ENCODE measurements at regions not wholly inside any gene's neighbourhood (a gene's known extent, or its start where the extent isn't known, plus 50 kb on each side); places are given as distances from the start of the nearest gene placed in this dataset.

DNA sequence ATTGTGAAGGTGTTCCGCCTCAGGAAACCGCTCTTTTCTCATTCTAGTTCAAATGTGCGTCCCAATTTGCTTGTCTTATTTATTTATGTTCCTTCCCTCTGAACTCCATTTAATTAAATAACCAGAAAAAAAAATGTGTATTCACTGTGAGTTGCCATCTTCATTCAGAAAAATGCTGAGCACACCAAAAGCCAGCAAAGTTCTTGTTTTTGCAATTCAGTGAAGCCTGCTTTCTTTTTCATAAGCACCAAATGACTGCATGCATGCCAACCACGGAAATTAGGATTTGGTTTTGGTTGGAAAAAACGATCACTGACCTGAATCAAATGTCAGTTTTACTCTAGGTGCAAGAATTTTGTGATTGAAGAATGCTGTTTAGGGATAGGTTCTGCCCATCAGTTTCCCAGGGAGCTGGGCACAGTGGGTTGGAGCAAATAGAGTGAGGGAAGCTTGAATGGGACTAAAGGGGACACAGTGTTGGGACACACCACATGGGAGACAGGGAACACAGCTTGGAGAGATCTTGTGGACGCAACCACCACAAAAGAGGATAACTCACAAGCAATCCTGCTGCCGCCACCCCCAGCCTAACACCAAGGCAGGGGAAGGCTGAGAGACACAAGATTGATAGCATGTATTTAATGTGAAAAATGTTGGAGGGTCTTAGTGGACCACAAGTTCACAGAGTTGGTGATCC, 183.4 kb upstream of the GALNT2 start:
- Mint-ChIP-seq H3K36me3 (no peaks in the 10 kb centered on the region), H3K27ac (no peak overlapping the region), H3K9me3 (no peaks in the 10 kb centered on the region), H3K27me3 (peaks cover 8% of the 10 kb centered on the region), H3K4me3 (no peak overlapping the region), H3K4me1 (no peaks in the 10 kb centered on the region)
- DNase-seq (ENCODE audit: low spot score in 2 of 2) (peak in 1 of 2 donors; percentile 6), ATAC-seq (ENCODE audit: low read depth) (no peak)

GRCh38 chr1:229884765-229885164, 182.3 kb upstream of the GALNT2 start:
- no peaks in the 10 kb centered on the region for H3K4me1 Mint-ChIP-seq
- no peaks in the 10 kb centered on the region for H3K9me3 Mint-ChIP-seq
- H3K27me3 Mint-ChIP-seq = peaks cover 8% of the 10 kb centered on the region
- H3K4me3 Mint-ChIP-seq = no peak overlapping the region
- ATAC-seq (ENCODE audit: low read depth) = no peak
- peak in 1 of 2 donors; percentile 8 for DNase-seq (ENCODE audit: low spot score in 2 of 2)
- no peaks in the 10 kb centered on the region for H3K36me3 Mint-ChIP-seq
- no peak overlapping the region for H3K27ac Mint-ChIP-seq

DNA sequence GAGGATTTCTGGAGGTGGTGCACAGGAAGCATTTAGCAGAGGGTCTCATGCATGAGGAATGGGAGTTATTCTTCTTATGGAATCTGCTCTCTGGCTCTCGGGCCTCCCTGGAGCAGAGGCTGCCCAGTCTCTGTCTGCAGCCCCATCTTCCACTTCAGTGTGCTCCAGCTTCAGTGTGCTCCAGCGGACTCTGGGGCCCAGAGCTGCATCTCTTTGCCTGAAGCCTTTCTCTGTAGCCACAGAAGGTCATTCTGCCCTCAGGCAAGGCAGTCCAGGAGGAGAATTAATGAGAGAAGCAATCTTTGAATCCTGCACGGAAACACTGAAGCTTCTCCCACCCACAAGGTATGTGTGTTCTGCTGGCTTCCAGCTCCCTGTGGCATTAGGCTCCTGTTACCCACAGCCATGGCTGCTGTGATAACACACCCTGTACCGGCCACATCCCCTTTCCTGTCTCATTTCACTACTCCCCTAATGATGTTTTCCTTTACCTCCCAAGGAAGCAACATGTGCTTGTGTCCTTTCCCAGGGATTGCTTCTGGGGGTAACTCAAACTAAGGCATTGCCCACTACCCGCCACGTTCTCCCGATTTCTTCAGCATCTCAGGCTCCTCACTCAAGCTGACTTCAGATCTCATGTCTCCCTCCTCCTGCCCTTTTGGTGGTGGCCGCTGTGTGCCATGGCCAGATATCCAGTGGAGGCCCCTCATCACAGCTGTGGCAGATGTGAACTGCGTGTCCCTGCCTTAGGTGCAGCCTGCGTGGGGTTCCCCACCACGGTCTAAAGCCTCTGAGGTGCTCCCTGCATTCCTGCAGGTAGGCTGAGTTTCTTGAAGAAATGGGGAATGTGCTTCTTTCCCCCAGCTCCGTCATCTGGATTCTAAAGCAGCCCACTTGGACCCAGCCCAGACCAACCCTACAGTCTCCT, 181.2 kb upstream of the GALNT2 start:
- Mint-ChIP-seq H3K27ac (no peak overlapping the region), H3K4me1 (no peaks in the 10 kb centered on the region), H3K27me3 (peaks cover 8% of the 10 kb centered on the region), H3K9me3 (no peaks in the 10 kb centered on the region), H3K36me3 (no peaks in the 10 kb centered on the region), H3K4me3 (no peak overlapping the region)
- ATAC-seq (ENCODE audit: low read depth) (no peak), DNase-seq (ENCODE audit: low spot score in 2 of 2) (peak in 1 of 2 donors; percentile 7)

GRCh38 chr1:229886636-229887035, 180.4 kb upstream of the GALNT2 start:
- H3K4me3 Mint-ChIP-seq = no peak overlapping the region
- H3K4me1 Mint-ChIP-seq = no peaks in the 10 kb centered on the region
- DNase-seq (ENCODE audit: low spot score in 2 of 2) (peak in 1 of 2 donors; percentile 4), ATAC-seq (ENCODE audit: low read depth) (no peak)
- peaks cover 5% of the 10 kb centered on the region for H3K27me3 Mint-ChIP-seq
- no peaks in the 10 kb centered on the region for H3K36me3 Mint-ChIP-seq
- H3K9me3 Mint-ChIP-seq = no peaks in the 10 kb centered on the region
- no peak overlapping the region for H3K27ac Mint-ChIP-seq

GRCh38 chr1:229887043-229887822, 179.8 kb upstream of the GALNT2 start:
- DNase-seq (ENCODE audit: low spot score in 2 of 2) = peak in 1 of 2 donors; percentile 3
- no peak for ATAC-seq (ENCODE audit: low read depth)
- Mint-ChIP-seq H3K27ac (no peak overlapping the region), H3K9me3 (no peaks in the 10 kb centered on the region), H3K4me1 (no peaks in the 10 kb centered on the region), H3K27me3 (peaks cover 5% of the 10 kb centered on the region), H3K36me3 (no peaks in the 10 kb centered on the region), H3K4me3 (no peak overlapping the region)

DNA sequence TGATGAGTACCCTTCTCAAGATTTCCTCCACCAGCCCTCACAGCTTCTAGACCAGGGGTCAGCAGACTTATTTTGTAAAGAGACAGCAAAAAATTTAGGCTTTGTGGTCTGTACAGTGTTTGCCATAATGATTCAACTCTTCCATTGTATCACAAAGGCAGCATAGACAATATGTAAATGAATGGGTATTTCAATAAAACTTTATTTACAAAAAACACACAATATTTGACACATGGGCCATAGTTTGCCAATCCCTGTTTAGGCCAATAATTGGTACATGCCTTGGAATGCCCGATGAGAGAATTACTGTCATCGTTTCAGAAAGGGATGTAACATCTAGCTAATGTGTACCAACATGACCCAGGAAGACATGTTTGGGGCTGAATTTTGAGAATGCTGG, 178.9 kb upstream of the GALNT2 start:
- DNase-seq (ENCODE audit: low spot score in 2 of 2) (peak in 1 of 2 donors; percentile 2), ATAC-seq (ENCODE audit: low read depth) (no peak)
- no peak overlapping the region for H3K27ac Mint-ChIP-seq
- H3K9me3 Mint-ChIP-seq = no peaks in the 10 kb centered on the region
- H3K36me3 Mint-ChIP-seq = no peaks in the 10 kb centered on the region
- peaks cover 3% of the 10 kb centered on the region for H3K27me3 Mint-ChIP-seq
- H3K4me3 Mint-ChIP-seq = no peak overlapping the region
- no peaks in the 10 kb centered on the region for H3K4me1 Mint-ChIP-seq

DNA sequence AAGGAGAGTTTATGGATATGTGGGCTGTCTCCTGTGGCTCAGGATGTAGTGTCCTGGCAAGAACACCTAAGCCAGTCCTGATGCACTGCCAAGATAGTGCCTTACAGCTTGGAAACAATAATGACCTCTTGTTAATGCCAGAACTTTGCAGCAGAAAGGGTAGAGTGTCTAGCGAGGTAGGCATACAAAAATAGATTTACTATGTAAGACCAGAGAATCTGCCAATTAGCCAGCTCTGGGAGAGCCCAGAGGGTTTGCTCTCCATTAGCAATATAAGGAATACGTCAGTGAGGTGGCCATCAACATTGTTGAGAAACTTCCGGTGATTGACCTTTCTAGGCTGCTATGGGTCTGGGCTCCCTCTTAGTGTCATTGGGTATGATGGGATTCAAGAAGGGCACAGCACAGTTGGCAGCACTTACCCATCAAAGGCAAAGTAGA, 178.5 kb upstream of the GALNT2 start:
- H3K36me3 Mint-ChIP-seq = no peaks in the 10 kb centered on the region
- H3K9me3 Mint-ChIP-seq = no peaks in the 10 kb centered on the region
- H3K4me3 Mint-ChIP-seq = no peak overlapping the region
- peak in 1 of 2 donors; percentile 2 for DNase-seq (ENCODE audit: low spot score in 2 of 2)
- no peaks in the 10 kb centered on the region for H3K4me1 Mint-ChIP-seq
- ATAC-seq (ENCODE audit: low read depth) = no peak
- no peak overlapping the region for H3K27ac Mint-ChIP-seq
- peaks cover 5% of the 10 kb centered on the region for H3K27me3 Mint-ChIP-seq

- no peak overlapping the region for H3K4me3 Mint-ChIP-seq
- no peaks in the 10 kb centered on the region for H3K36me3 Mint-ChIP-seq
- H3K27ac Mint-ChIP-seq = no peak overlapping the region
- H3K4me1 Mint-ChIP-seq = no peaks in the 10 kb centered on the region
- DNase-seq (ENCODE audit: low spot score in 2 of 2) (no peak), ATAC-seq (ENCODE audit: low read depth) (no peak)
- peaks cover 5% of the 10 kb centered on the region for H3K27me3 Mint-ChIP-seq
- H3K9me3 Mint-ChIP-seq = no peaks in the 10 kb centered on the region
Measured at GRCh38 chr1:229889031-229889517, 178.0 kb upstream of the GALNT2 start.

DNA sequence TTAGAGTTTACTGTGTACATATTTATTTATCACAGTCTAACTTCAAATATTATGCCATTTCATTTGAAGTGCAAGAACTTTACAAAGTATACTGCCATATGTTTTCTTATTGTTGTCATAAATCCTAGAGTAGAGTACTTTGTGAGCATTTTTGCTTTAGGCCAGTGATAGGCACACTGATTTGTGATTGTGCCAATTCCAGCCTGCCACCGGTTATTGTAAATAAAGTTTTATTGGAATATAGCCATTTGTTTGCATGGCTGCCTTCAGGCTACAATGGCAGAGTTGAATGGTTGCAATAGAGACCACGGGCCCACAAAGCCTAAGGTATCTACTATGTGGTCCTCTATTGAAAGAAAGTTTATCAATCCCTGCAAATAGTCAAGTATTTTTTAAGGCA, 175.8 kb upstream of the GALNT2 start:
- Mint-ChIP-seq H3K36me3 (no peaks in the 10 kb centered on the region), H3K27ac (no peak overlapping the region), H3K4me3 (no peak overlapping the region), H3K9me3 (no peaks in the 10 kb centered on the region), H3K27me3 (peaks cover 8% of the 10 kb centered on the region), H3K4me1 (no peaks in the 10 kb centered on the region)
- ATAC-seq (ENCODE audit: low read depth) (no peak), DNase-seq (ENCODE audit: low spot score in 2 of 2) (no peak)

- H3K27me3 Mint-ChIP-seq = peaks cover 8% of the 10 kb centered on the region
Measured at GRCh38 chr1:229892515-229893117, 174.4 kb upstream of the GALNT2 start.

DNA sequence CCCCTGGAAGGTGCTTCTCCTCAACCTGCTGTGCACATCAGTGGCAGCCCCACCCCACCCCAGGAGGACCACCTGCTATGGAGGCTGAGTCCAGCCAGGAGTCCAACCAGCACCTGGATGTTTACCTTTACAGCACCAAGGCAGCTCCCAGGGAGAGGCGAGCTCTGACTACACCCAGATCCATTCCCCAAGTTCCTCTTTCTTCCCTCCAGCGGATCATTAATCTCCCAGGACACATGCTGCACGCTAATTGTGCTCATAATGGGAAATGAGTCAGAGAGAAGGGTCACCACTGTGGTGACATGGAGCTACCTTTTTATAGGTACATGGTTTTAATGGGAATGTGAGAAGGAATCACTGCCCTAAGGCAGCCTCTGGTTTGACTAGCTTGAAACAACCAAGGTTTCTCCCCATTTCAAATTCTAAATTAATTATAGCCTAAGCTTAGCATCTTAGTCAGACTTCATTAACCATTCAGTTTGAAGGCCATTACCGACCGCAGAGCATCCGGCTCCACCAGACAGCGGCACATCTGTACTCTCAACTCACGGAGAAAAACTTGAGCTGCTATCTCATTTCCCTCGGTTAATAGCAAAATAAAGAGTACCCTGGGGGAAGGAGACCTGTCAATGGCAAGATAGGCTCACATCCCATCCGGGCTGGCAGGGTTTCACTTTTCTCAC, 173.1 kb upstream of the GALNT2 start:
- H3K27me3 Mint-ChIP-seq = peaks cover 8% of the 10 kb centered on the region
- H3K9me3 Mint-ChIP-seq = no peaks in the 10 kb centered on the region
- no peak overlapping the region for H3K4me3 Mint-ChIP-seq
- DNase-seq (ENCODE audit: low spot score in 2 of 2) (no peak), ATAC-seq (ENCODE audit: low read depth) (no peak)
- H3K36me3 Mint-ChIP-seq = no peaks in the 10 kb centered on the region
- no peaks in the 10 kb centered on the region for H3K4me1 Mint-ChIP-seq
- H3K27ac Mint-ChIP-seq = no peak overlapping the region

More at GRCh38 chr1:229892515-229893117, 174.4 kb upstream of the GALNT2 start:
- DNase-seq (ENCODE audit: low spot score in 2 of 2) (no peak), ATAC-seq (ENCODE audit: low read depth) (no peak)
- Mint-ChIP-seq H3K9me3 (no peaks in the 10 kb centered on the region), H3K4me1 (no peaks in the 10 kb centered on the region), H3K4me3 (no peak overlapping the region), H3K27ac (no peak overlapping the region), H3K36me3 (no peaks in the 10 kb centered on the region)

DNA sequence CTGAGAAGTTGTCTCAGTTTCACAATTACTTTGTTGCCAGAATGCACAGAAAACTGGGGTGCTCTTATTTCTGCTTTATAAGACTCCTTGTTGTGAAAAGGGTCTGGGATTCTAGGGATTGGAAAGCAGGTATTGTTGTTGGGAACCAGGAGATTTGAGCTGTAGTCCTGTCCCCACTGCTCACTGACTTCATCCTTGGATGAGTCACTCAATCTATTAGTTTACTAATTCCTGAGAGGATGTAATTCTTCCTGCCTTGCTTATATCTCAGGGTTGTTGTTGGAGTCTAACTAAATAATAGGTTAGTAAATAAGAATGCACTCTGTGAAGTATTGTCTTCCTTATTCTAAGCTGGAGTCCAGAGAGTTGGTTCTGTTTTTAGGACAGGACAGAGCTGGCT, 172.5 kb upstream of the GALNT2 start:
- H3K36me3 Mint-ChIP-seq = no peaks in the 10 kb centered on the region

DNA sequence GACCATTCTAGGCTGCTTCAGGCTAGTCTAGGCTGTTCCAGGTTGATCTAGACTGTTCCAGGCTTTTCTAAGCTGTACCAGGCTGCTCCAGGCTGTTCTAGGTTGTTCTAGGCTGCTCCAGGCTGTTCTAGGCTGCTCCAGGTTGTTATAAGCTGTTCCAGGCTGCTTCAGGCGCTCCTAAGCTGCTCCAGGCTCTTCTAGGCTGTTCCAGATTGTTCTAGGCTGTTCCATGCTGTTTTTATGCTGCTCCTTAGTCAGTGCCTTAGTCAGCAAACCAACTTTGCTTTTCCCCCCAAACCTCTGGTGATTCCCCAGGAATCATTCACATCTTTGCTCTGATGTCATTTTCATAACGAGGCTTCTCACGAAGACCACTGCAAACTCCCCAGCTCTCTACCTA, 171.4 kb upstream of the GALNT2 start:
- Mint-ChIP-seq H3K27me3 (peaks cover 11% of the 10 kb centered on the region), H3K27ac (no peak overlapping the region), H3K4me3 (no peak overlapping the region), H3K4me1 (no peaks in the 10 kb centered on the region), H3K36me3 (peaks cover 2% of the 10 kb centered on the region), H3K9me3 (no peaks in the 10 kb centered on the region)
- ATAC-seq (ENCODE audit: low read depth) (no peak), DNase-seq (ENCODE audit: low spot score in 2 of 2) (no peak)

More for the DNA sequence above, 172.5 kb upstream of the GALNT2 start:
- no peaks in the 10 kb centered on the region for H3K9me3 Mint-ChIP-seq
- DNase-seq (ENCODE audit: low spot score in 2 of 2) (no peak), ATAC-seq (ENCODE audit: low read depth) (no peak)
- no peak overlapping the region for H3K27ac Mint-ChIP-seq
- no peaks in the 10 kb centered on the region for H3K4me1 Mint-ChIP-seq
- peaks cover 8% of the 10 kb centered on the region for H3K27me3 Mint-ChIP-seq
- no peak overlapping the region for H3K4me3 Mint-ChIP-seq
